ENCODE measurements at regions not wholly inside any gene's neighbourhood (a gene's known extent, or its start where the extent isn't known, plus 50 kb on each side); places are given as distances from the start of the nearest gene placed in this dataset.

DNA sequence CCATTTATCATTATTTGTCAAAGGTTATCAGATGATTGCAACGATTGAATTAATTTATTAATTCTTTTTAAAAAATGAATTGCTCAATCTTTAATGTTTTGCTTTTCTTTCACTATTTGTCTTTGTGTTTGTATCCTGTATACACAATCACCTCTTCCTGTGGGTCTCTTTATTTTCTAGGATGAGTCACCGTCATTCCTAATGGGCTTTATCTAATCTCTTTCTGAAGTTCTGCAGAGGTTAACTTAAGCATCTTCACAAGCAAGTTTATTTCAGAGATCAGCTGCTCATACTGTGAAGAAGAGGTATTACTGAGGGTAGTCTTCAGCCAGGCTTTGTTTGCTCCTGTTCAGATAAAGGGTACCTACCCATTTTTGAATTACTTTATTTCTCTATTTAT is 323.9 kb downstream of the NNT start:
- ATAC-seq, result no peak
- TF ChIP-seq SNAI2 (CRISPR knock-in tag; IDR thresholded peaks at IDR 0.05), result no peak
- TF ChIP-seq, protein P1, sequence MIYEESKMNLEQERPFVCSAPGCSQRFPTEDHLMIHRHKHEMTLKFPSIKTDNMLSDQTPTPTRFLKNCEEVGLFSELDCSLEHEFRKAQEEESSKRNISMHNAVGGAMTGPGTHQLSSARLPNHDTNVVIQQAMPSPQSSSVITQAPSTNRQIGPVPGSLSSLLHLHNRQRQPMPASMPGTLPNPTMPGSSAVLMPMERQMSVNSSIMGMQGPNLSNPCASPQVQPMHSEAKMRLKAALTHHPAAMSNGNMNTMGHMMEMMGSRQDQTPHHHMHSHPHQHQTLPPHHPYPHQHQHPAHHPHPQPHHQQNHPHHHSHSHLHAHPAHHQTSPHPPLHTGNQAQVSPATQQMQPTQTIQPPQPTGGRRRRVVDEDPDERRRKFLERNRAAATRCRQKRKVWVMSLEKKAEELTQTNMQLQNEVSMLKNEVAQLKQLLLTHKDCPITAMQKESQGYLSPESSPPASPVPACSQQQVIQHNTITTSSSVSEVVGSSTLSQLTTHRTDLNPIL (CRISPR knock-in tag; IDR thresholded peaks at IDR 0.05; ENCODE audit: low read depth), result no peak
- TF ChIP-seq TOX (CRISPR knock-in tag; IDR thresholded peaks at IDR 0.05; ENCODE audit: borderline replicate concordance), result no peak
- TF ChIP-seq ISL1 (CRISPR knock-in tag; IDR thresholded peaks at IDR 0.05), result no peak
- TF ChIP-seq ZNF565 (CRISPR knock-in tag; conservative IDR thresholded peaks at IDR 0.05; ENCODE audit: low read depth), result no peak
- TF ChIP-seq BACH2 (CRISPR knock-in tag; IDR thresholded peaks at IDR 0.05; ENCODE audit: borderline replicate concordance), result no peak
- TF ChIP-seq, protein P2, sequence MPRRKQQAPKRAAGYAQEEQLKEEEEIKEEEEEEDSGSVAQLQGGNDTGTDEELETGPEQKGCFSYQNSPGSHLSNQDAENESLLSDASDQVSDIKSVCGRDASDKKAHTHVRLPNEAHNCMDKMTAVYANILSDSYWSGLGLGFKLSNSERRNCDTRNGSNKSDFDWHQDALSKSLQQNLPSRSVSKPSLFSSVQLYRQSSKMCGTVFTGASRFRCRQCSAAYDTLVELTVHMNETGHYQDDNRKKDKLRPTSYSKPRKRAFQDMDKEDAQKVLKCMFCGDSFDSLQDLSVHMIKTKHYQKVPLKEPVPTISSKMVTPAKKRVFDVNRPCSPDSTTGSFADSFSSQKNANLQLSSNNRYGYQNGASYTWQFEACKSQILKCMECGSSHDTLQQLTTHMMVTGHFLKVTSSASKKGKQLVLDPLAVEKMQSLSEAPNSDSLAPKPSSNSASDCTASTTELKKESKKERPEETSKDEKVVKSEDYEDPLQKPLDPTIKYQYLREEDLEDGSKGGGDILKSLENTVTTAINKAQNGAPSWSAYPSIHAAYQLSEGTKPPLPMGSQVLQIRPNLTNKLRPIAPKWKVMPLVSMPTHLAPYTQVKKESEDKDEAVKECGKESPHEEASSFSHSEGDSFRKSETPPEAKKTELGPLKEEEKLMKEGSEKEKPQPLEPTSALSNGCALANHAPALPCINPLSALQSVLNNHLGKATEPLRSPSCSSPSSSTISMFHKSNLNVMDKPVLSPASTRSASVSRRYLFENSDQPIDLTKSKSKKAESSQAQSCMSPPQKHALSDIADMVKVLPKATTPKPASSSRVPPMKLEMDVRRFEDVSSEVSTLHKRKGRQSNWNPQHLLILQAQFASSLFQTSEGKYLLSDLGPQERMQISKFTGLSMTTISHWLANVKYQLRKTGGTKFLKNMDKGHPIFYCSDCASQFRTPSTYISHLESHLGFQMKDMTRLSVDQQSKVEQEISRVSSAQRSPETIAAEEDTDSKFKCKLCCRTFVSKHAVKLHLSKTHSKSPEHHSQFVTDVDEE (CRISPR knock-in tag; IDR thresholded peaks at IDR 0.05), result no peak
- TF ChIP-seq OSR1 (CRISPR knock-in tag; IDR thresholded peaks at IDR 0.05), result no peak
- no peak for TF ChIP-seq PPARA (CRISPR knock-in tag; IDR thresholded peaks at IDR 0.05; ENCODE audit: borderline replicate concordance)
- TF ChIP-seq, protein P3, sequence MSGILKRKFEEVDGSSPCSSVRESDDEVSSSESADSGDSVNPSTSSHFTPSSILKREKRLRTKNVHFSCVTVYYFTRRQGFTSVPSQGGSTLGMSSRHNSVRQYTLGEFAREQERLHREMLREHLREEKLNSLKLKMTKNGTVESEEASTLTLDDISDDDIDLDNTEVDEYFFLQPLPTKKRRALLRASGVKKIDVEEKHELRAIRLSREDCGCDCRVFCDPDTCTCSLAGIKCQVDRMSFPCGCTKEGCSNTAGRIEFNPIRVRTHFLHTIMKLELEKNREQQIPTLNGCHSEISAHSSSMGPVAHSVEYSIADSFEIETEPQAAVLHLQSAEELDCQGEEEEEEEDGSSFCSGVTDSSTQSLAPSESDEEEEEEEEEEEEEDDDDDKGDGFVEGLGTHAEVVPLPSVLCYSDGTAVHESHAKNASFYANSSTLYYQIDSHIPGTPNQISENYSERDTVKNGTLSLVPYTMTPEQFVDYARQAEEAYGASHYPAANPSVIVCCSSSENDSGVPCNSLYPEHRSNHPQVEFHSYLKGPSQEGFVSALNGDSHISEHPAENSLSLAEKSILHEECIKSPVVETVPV (CRISPR knock-in tag; IDR thresholded peaks at IDR 0.05), result no peak
- no peak for TF ChIP-seq CSDC2 (CRISPR knock-in tag; IDR thresholded peaks at IDR 0.05)

DNA sequence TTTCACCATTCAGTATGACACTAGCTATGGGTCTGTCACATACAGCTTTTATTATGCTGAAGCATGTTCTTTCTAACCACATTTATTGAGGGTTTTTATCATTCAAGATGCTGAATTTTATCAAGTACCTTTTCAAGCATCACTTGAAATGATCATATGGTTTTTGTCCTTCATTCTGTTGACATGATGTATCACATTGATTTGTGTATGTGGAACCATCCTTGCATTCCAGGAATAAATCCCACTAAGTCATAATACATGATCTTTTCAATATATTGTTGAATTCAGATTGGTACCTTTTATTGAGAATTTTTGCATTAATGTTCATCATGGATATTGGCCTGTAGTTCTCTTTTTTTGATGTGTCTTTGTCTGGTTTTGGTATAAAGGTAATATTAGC is 317.4 kb downstream of the NNT start:
- no peak for ATAC-seq
- TF ChIP-seq CSDC2 (CRISPR knock-in tag; IDR thresholded peaks at IDR 0.05) (no peak), ZC3H10 (CRISPR knock-in tag; IDR thresholded peaks at IDR 0.05) (no peak), ZNF8 (CRISPR knock-in tag; IDR thresholded peaks at IDR 0.05) (no peak), ZFP3 (CRISPR knock-in tag; IDR thresholded peaks at IDR 0.05) (no peak), BACH2 (CRISPR knock-in tag; IDR thresholded peaks at IDR 0.05; ENCODE audit: borderline replicate concordance) (no peak)

DNA sequence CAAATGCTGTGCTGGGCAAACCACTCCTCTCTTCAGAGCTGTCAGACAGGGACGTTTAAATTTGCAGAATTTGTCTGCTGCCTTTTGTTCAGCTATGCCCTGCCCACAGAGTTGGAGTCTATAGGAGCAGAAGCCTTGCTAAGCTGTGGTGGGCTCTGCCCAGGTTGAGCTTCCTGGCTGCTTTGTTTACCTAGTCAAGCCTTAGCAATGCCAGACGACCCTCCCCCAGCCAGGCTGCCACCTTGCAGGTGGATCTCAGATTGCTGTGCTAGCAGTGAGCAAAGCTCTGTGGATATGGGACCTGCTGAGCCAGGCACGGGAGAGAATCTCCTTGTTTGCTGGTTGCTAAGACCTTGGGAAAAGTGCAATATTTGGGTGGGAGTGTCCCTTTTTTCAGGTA is 314.9 kb downstream of the NNT start:
- TF ChIP-seq CSDC2 (CRISPR knock-in tag; IDR thresholded peaks at IDR 0.05) (no peak), GLIS3 (CRISPR knock-in tag; IDR thresholded peaks at IDR 0.05) (no peak), PPARA (CRISPR knock-in tag; IDR thresholded peaks at IDR 0.05; ENCODE audit: borderline replicate concordance) (no peak), BACH2 (CRISPR knock-in tag; IDR thresholded peaks at IDR 0.05; ENCODE audit: borderline replicate concordance) (no peak), ZFP3 (CRISPR knock-in tag; IDR thresholded peaks at IDR 0.05) (no peak), ESRRG (CRISPR knock-in tag; IDR thresholded peaks at IDR 0.05) (no peak), ZFP30 (CRISPR knock-in tag; IDR thresholded peaks at IDR 0.05) (no peak), ZNF8 (CRISPR knock-in tag; IDR thresholded peaks at IDR 0.05) (no peak), ZC3H10 (CRISPR knock-in tag; IDR thresholded peaks at IDR 0.05) (no peak), ZNF70 (CRISPR knock-in tag; IDR thresholded peaks at IDR 0.05) (no peak)
- TF ChIP-seq, protein P3 (CRISPR knock-in tag; IDR thresholded peaks at IDR 0.05), result no peak
- TF ChIP-seq, protein P2 (CRISPR knock-in tag; IDR thresholded peaks at IDR 0.05), result no peak
- ATAC-seq, result no peak

- TF ChIP-seq, protein P4, sequence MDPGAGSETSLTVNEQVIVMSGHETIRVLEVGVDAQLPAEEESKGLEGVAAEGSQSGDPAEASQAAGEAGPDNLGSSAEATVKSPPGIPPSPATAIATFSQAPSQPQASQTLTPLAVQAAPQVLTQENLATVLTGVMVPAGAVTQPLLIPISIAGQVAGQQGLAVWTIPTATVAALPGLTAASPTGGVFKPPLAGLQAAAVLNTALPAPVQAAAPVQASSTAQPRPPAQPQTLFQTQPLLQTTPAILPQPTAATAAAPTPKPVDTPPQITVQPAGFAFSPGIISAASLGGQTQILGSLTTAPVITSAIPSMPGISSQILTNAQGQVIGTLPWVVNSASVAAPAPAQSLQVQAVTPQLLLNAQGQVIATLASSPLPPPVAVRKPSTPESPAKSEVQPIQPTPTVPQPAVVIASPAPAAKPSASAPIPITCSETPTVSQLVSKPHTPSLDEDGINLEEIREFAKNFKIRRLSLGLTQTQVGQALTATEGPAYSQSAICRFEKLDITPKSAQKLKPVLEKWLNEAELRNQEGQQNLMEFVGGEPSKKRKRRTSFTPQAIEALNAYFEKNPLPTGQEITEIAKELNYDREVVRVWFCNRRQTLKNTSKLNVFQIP (CRISPR knock-in tag; IDR thresholded peaks at IDR 0.05; ENCODE audit: borderline replicate concordance, low read depth), result no peak
- TF ChIP-seq ZNF70 (CRISPR knock-in tag; IDR thresholded peaks at IDR 0.05) (no peak), ISL1 (CRISPR knock-in tag; IDR thresholded peaks at IDR 0.05) (no peak), OSR1 (CRISPR knock-in tag; IDR thresholded peaks at IDR 0.05) (no peak), TCF4 (CRISPR knock-in tag; IDR thresholded peaks at IDR 0.05; ENCODE audit: borderline replicate concordance) (no peak), BACH2 (CRISPR knock-in tag; IDR thresholded peaks at IDR 0.05; ENCODE audit: borderline replicate concordance) (no peak), TOX (CRISPR knock-in tag; IDR thresholded peaks at IDR 0.05; ENCODE audit: borderline replicate concordance) (no peak)
- TF ChIP-seq, protein P5, sequence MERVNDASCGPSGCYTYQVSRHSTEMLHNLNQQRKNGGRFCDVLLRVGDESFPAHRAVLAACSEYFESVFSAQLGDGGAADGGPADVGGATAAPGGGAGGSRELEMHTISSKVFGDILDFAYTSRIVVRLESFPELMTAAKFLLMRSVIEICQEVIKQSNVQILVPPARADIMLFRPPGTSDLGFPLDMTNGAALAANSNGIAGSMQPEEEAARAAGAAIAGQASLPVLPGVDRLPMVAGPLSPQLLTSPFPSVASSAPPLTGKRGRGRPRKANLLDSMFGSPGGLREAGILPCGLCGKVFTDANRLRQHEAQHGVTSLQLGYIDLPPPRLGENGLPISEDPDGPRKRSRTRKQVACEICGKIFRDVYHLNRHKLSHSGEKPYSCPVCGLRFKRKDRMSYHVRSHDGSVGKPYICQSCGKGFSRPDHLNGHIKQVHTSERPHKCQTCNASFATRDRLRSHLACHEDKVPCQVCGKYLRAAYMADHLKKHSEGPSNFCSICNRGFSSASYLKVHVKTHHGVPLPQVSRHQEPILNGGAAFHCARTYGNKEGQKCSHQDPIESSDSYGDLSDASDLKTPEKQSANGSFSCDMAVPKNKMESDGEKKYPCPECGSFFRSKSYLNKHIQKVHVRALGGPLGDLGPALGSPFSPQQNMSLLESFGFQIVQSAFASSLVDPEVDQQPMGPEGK (CRISPR knock-in tag; IDR thresholded peaks at IDR 0.05; ENCODE audit: borderline replicate concordance), result no peak
- ATAC-seq, result no peak
Measured at GRCh38 chr5:43903129-43903528, 300.1 kb downstream of the NNT start.
